ENCODE measurements at regions not wholly inside any gene's neighbourhood (a gene's known extent, or its start where the extent isn't known, plus 50 kb on each side); places are given as distances from the start of the nearest gene placed in this dataset.
"Not testable (repeated sequence)": the region's sequence is repeated elsewhere in the genome, so short reads cannot be mapped to it uniquely, and the experiment has no call there.

GRCh38 chr2:111463956-111464355, 343.2 kb downstream of the BCL2L11 start:
- H3K27ac Mint-ChIP-seq; CTCF ChIA-PET; H3K27me3 Mint-ChIP-seq (ENCODE audit: low read depth); H3K36me3 Mint-ChIP-seq (ENCODE audit: low read depth); H3K4me3 Mint-ChIP-seq; H3K9me3 Mint-ChIP-seq (ENCODE audit: insufficient read depth); POLR2A ChIA-PET: not testable (repeated sequence)
- ATAC-seq: peak; percentile 97
- peak; percentile 58 for DNase-seq
- H3K4me1 Mint-ChIP-seq (ENCODE audit: low read depth): peaks cover 16% of the 10 kb centered on the region

DNA sequence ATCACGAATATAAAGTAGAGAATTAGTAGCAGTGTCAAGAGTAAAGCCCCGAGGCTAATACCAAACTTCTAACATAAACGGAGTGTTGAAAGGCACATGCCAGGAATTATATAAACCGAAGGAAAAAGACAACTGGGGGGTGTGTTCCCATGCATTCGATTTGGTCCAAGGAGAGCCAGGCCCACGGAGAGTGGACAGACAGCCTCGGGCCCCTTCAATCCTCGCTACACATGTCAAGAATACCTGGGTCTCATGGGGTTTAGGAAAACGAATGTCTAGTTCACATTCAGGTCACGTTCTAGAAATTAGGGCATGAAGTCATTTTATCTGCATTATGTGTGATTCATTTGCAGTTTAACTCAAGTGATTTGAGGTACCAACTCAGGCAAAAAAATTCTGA, 343.7 kb downstream of the BCL2L11 start:
- H3K27ac Mint-ChIP-seq; H3K27me3 Mint-ChIP-seq (ENCODE audit: low read depth); ATAC-seq; CTCF ChIA-PET; DNase-seq; H3K9me3 Mint-ChIP-seq (ENCODE audit: insufficient read depth); POLR2A ChIA-PET; H3K4me3 Mint-ChIP-seq; H3K36me3 Mint-ChIP-seq (ENCODE audit: low read depth): not testable (repeated sequence)
- peaks cover 16% of the 10 kb centered on the region for H3K4me1 Mint-ChIP-seq (ENCODE audit: low read depth)

- H3K4me3 Mint-ChIP-seq; H3K27me3 Mint-ChIP-seq (ENCODE audit: low read depth); H3K9me3 Mint-ChIP-seq (ENCODE audit: insufficient read depth); CTCF ChIA-PET; DNase-seq; H3K36me3 Mint-ChIP-seq (ENCODE audit: low read depth); H3K27ac Mint-ChIP-seq; POLR2A ChIA-PET; ATAC-seq: not testable (repeated sequence)
- peaks cover 16% of the 10 kb centered on the region for H3K4me1 Mint-ChIP-seq (ENCODE audit: low read depth)
These were observed 344.8 kb downstream of the BCL2L11 start for GRCh38 chr2:111465521-111465920.

- H3K27me3 Mint-ChIP-seq (ENCODE audit: low read depth); CTCF ChIA-PET; H3K36me3 Mint-ChIP-seq (ENCODE audit: low read depth); DNase-seq; H3K9me3 Mint-ChIP-seq (ENCODE audit: insufficient read depth); POLR2A ChIA-PET; H3K27ac Mint-ChIP-seq; H3K4me3 Mint-ChIP-seq: not testable (repeated sequence)
- ATAC-seq: peak; percentile 30
- peaks cover 16% of the 10 kb centered on the region for H3K4me1 Mint-ChIP-seq (ENCODE audit: low read depth)
These were observed 346.0 kb downstream of the BCL2L11 start for GRCh38 chr2:111466744-111467143.

GRCh38 chr2:111470924-111471323, 350.2 kb downstream of the BCL2L11 start:
- DNase-seq; H3K4me3 Mint-ChIP-seq; POLR2A ChIA-PET; H3K36me3 Mint-ChIP-seq (ENCODE audit: low read depth); CTCF ChIA-PET; ATAC-seq; H3K9me3 Mint-ChIP-seq (ENCODE audit: insufficient read depth); H3K27me3 Mint-ChIP-seq (ENCODE audit: low read depth); H3K27ac Mint-ChIP-seq: not testable (repeated sequence)
- H3K4me1 Mint-ChIP-seq (ENCODE audit: low read depth): peaks cover 13% of the 10 kb centered on the region

GRCh38 chr2:111471791-111472530, 351.2 kb downstream of the BCL2L11 start:
- H3K9me3 Mint-ChIP-seq (ENCODE audit: insufficient read depth); H3K27me3 Mint-ChIP-seq (ENCODE audit: low read depth); ATAC-seq; POLR2A ChIA-PET; CTCF ChIA-PET; H3K36me3 Mint-ChIP-seq (ENCODE audit: low read depth); H3K4me3 Mint-ChIP-seq; H3K4me1 Mint-ChIP-seq (ENCODE audit: low read depth); DNase-seq; H3K27ac Mint-ChIP-seq: not testable (repeated sequence)

- H3K9me3 Mint-ChIP-seq (ENCODE audit: insufficient read depth): not testable (repeated sequence)
These were observed 352.2 kb downstream of the BCL2L11 start for GRCh38 chr2:111472844-111473403.

DNA sequence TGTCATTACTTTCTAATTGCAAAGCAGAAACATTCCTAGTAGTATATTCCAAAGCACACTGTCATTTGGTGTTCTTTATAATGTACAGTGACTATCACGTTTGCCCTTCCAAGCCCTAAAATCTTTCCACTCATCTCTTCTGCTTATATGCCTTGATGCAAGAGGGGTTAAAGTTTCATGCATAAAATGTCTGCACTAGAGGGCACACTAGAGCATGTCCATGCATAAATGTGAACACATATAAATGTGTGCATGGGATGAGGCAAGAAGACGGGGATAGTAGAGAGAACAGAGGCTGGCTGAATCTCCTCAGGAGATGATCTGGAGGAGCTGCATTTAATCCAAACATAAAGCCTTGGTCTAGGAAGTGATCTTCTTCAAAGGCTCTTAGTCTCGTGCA, 352.8 kb downstream of the BCL2L11 start:
- CTCF ChIA-PET: not testable (repeated sequence)
- ATAC-seq: peak; percentile 43

More at GRCh38 chr2:111472844-111473403, 352.2 kb downstream of the BCL2L11 start:
- H3K36me3 Mint-ChIP-seq (ENCODE audit: low read depth); H3K4me1 Mint-ChIP-seq (ENCODE audit: low read depth); H3K4me3 Mint-ChIP-seq; H3K27me3 Mint-ChIP-seq (ENCODE audit: low read depth); POLR2A ChIA-PET; CTCF ChIA-PET; DNase-seq; ATAC-seq: not testable (repeated sequence)
- H3K27ac Mint-ChIP-seq: peak overlapping the region; percentile 0

DNA sequence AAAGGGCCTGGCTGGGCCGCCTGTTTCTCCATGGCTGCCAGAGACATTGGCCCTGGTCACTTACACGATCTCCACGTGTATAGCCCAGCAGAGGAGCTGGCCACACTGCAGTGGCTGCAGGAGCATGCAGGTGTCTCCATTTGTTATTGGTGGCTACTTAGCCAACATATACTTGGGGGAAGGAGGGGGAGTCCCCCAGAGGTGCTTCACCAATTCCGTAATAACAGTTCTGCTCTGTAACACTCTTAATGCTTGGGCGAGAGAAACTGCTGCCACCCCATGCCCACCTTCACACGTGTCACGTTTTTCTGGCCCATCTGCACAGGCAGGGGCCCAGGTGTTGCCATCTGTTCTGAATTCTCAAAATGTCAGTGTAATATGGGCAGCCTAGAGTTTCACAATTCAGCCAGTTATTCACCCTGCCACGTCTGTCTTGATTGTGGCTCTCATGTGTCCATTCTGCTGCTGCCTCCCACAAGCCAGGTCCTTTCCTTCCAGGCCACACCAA, 353.5 kb downstream of the BCL2L11 start:
- POLR2A ChIA-PET; H3K4me3 Mint-ChIP-seq; CTCF ChIA-PET; DNase-seq; H3K36me3 Mint-ChIP-seq (ENCODE audit: low read depth); H3K9me3 Mint-ChIP-seq (ENCODE audit: insufficient read depth); H3K27ac Mint-ChIP-seq; ATAC-seq; H3K27me3 Mint-ChIP-seq (ENCODE audit: low read depth): not testable (repeated sequence)
- peaks cover 12% of the 10 kb centered on the region for H3K4me1 Mint-ChIP-seq (ENCODE audit: low read depth)

More for the DNA sequence above, 352.8 kb downstream of the BCL2L11 start:
- POLR2A ChIA-PET; H3K27ac Mint-ChIP-seq; H3K9me3 Mint-ChIP-seq (ENCODE audit: insufficient read depth); H3K36me3 Mint-ChIP-seq (ENCODE audit: low read depth); DNase-seq; H3K4me3 Mint-ChIP-seq; H3K4me1 Mint-ChIP-seq (ENCODE audit: low read depth); H3K27me3 Mint-ChIP-seq (ENCODE audit: low read depth): not testable (repeated sequence)

GRCh38 chr2:111478335-111478734, 357.6 kb downstream of the BCL2L11 start:
- peaks cover 23% of the 10 kb centered on the region for H3K4me1 Mint-ChIP-seq (ENCODE audit: low read depth)
- ATAC-seq; H3K27ac Mint-ChIP-seq; H3K4me3 Mint-ChIP-seq; H3K9me3 Mint-ChIP-seq (ENCODE audit: insufficient read depth); H3K36me3 Mint-ChIP-seq (ENCODE audit: low read depth); H3K27me3 Mint-ChIP-seq (ENCODE audit: low read depth); POLR2A ChIA-PET; DNase-seq; CTCF ChIA-PET: not testable (repeated sequence)

DNA sequence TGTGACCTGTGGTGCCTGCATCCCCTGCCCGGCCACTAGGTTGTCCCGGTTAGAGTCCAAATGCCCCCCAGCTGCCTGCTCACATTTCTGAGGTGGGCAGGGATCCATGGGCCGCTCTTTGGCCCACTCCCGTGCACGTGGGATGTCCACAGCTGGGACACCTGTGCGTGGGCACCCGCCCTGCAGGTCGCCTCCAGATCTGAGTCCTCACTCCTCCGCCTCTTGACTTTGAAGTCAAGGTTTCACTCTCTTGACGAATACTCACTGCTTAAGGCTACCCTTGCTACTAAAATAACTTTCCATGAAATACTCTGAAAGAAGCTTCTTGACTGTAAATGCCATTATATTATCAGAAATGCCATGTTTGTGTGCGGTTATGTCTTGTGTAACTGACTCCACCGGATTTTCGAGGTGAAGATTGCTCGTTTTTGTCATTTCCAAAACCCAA, 358.2 kb downstream of the BCL2L11 start:
- H3K27ac Mint-ChIP-seq; H3K27me3 Mint-ChIP-seq (ENCODE audit: low read depth); DNase-seq; H3K9me3 Mint-ChIP-seq (ENCODE audit: insufficient read depth); H3K4me3 Mint-ChIP-seq; H3K36me3 Mint-ChIP-seq (ENCODE audit: low read depth); POLR2A ChIA-PET; CTCF ChIA-PET: not testable (repeated sequence)
- H3K4me1 Mint-ChIP-seq (ENCODE audit: low read depth): peaks cover 20% of the 10 kb centered on the region
- ATAC-seq: peak; percentile 50

DNA sequence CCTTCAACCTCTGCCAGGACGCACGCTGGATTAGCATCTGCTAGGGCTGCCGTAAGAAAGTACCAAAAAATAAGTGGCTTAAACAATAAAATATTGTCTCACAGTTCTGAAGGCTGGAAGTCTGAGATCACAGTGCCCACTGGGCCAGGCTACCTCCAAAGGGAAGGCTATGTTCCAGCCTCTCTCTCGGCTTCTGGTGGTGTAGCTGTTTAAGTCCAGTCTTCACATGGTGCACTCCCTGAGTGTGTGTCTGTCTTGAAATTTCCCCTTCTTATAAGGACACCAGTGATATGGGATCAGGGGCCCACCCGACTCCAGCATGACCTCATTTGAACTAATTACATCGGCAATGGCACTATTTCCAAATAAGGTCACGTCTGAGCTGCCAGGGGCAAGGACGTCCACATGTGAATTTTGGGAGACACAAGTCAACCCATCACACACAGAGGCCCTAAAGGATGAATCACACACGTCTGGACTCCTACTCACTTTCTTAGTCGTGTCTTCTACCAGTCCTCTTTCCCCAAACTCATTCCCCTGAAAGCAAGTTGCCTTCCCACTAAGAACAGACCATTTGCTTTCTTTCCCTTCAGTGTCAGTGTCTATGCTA, 359.4 kb downstream of the BCL2L11 start:
- H3K27me3 Mint-ChIP-seq (ENCODE audit: low read depth); H3K36me3 Mint-ChIP-seq (ENCODE audit: low read depth); DNase-seq; H3K9me3 Mint-ChIP-seq (ENCODE audit: insufficient read depth); H3K4me3 Mint-ChIP-seq; CTCF ChIA-PET; POLR2A ChIA-PET; ATAC-seq: not testable (repeated sequence)
- Mint-ChIP-seq H3K27ac (peak overlapping the region; percentile 16), H3K4me1 (ENCODE audit: low read depth) (peaks cover 22% of the 10 kb centered on the region)

All from activated CD8-positive, alpha-beta T cell treated with anti-CD3 and anti-CD28 coated beads, Interleukin-2, amount 10 ng/mL, durations not matched to agents 7 days and 5 days (primary cell).